Endothelial cell of umbilical vein (primary cell): ENCODE measurements at regions not wholly inside any gene's neighbourhood (a gene's known extent, or its start where the extent isn't known, plus 50 kb on each side); places are given as distances from the start of the nearest gene placed in this dataset.

Experiments used
- BruUV-seq: library from RNA; stranded (reverse); fragments of 400-500 nt; replicated peaks from 2 replicates; lab custom pipeline; 2021; lab: Mats Ljungman, UMichigan
- CTCF ChIA-PET: fragments of 300-600, 350-600 bp; sonication (Branson Sonifier 250); formaldehyde crosslinking; loops from one replicate; lab custom pipeline; 2021; ENCODE audit warnings: antibody characterized with exemption, inconsistent platforms; lab: Charles Lee
- POLR2A ChIA-PET: fragments of 300-600, 350-600 bp; sonication (Branson Sonifier 250); formaldehyde crosslinking; loops from one replicate; lab custom pipeline; 2021; ENCODE audit warnings: antibody characterized with exemption, inconsistent platforms; lab: Charles Lee
- DNase-seq: peaks from one replicate; pipeline ENCODE4 v3.0.0-alpha.2; 2011; ENCODE audit warnings: low read depth, low spot score
- FAIRE-seq: peaks from 2 replicates; lab custom pipeline; 2011; peaks lifted over from hg19 to GRCh38; lab: Jason Lieb, UNC
- H2AFZ ChIP-seq: 2 replicates; pipeline ENCODE4 v1.6.0; 2012; ENCODE audit warnings: low read depth, low read length, control low read depth, inconsistent platforms
- H3K27ac ChIP-seq: 2 replicates; pipeline ENCODE4 v1.5.1; 2011; ENCODE audit warnings: low read depth, mild to moderate bottlenecking, control low read depth, low read length, moderate library complexity; ENCODE audit not compliant: insufficient read depth
- H3K27me3 ChIP-seq, 2 experiments: 2 replicates each; pipeline versions ENCODE4 v1.6.0 to v1.6.1; 2011; ENCODE audit warnings: low read length in 2 of 2, mixed read lengths in 1 of 2; ENCODE audit not compliant: control insufficient read depth in 2 of 2, insufficient read depth in 2 of 2
- H3K36me3 ChIP-seq, 2 experiments: 2 replicates in 1 of 2; 3 replicates in 1 of 2; pipeline ENCODE4 v1.5.1; 2011; ENCODE audit warnings: low read length in 2 of 2, mild to moderate bottlenecking in 1 of 2, moderate library complexity in 1 of 2; ENCODE audit not compliant: control insufficient read depth in 2 of 2, insufficient read depth in 2 of 2; ENCODE audit errors: extremely low read depth in 1 of 2
- H3K4me1 ChIP-seq: 3 replicates; pipeline ENCODE4 v1.5.1; 2011; ENCODE audit warnings: mild to moderate bottlenecking, low read length; ENCODE audit not compliant: control insufficient read depth, insufficient read depth; ENCODE audit errors: extremely low read depth
- H3K4me2 ChIP-seq: 2 replicates; pipeline ENCODE4 v1.6.1; 2011; ENCODE audit warnings: low read length, control low read depth, mixed read lengths; ENCODE audit not compliant: insufficient read depth
- H3K4me3 ChIP-seq, 3 experiments: fragments of 200-600 bp in 1 of 3; sonication (generic), shearing (Covaris generic) in 1 of 3; replicated peaks in 1 of 3; 2 replicates each; pipeline ENCODE4 v1.5.1; 2011 to 2016; ENCODE audit warnings: control low read depth in 3 of 3, low read length in 3 of 3, mild to moderate bottlenecking in 2 of 3, inconsistent platforms in 1 of 3, low read depth in 1 of 3, moderate library complexity in 1 of 3; ENCODE audit not compliant: insufficient read depth in 1 of 3
- H3K79me2 ChIP-seq: 2 replicates; pipeline ENCODE4 v1.6.0; 2012; ENCODE audit warnings: low read length, inconsistent platforms; ENCODE audit not compliant: control insufficient read depth, insufficient read depth
- H3K9ac ChIP-seq: replicated peaks from 2 replicates; pipeline ENCODE3; 2011; ENCODE audit warnings: low read length, control low read depth; ENCODE audit not compliant: insufficient read depth; ENCODE audit errors: extremely low read depth
- H3K9me1 ChIP-seq: replicated peaks from 3 replicates; pipeline ENCODE4 v1.6.0; 2011; ENCODE audit warnings: mild to moderate bottlenecking, low read length; ENCODE audit not compliant: control insufficient read depth, insufficient read depth; ENCODE audit errors: extremely low read depth
- H3K9me3 ChIP-seq: replicated peaks from 2 replicates; pipeline ENCODE4 v1.5.1; 2012; ENCODE audit warnings: low read length, inconsistent platforms; ENCODE audit not compliant: control insufficient read depth, insufficient read depth
- H4K20me1 ChIP-seq: replicated peaks from 2 replicates; pipeline ENCODE3; 2011; ENCODE audit warnings: mild to moderate bottlenecking, low read length; ENCODE audit not compliant: control insufficient read depth, insufficient read depth; ENCODE audit errors: extremely low read depth
- CTCF ChIP-seq, 2 donors: IDR thresholded peaks; 1 replicate in 1 of 2; 2 replicates in 1 of 2; pipeline ENCODE4 v1.5.1; 2011; ENCODE audit warnings: low read length in 2 of 2, mild to moderate bottlenecking in 2 of 2, moderate library complexity in 2 of 2, control low read depth in 1 of 2, inconsistent platforms in 1 of 2, low read depth in 1 of 2; ENCODE audit not compliant: insufficient read depth in 1 of 2; ENCODE audit errors: extremely low read depth in 1 of 2
- EZH2 ChIP-seq: IDR thresholded peaks from 2 replicates; pipeline ENCODE4 v1.6.1; 2012; ENCODE audit warnings: borderline replicate concordance, low read depth, mild to moderate bottlenecking, moderate library complexity, low read length, inconsistent platforms; ENCODE audit not compliant: severe bottlenecking
- FOS ChIP-seq: IDR thresholded peaks from 2 replicates; pipeline ENCODE4 v1.6.1; 2011; ENCODE audit warnings: mild to moderate bottlenecking, low read length, moderate library complexity, borderline replicate concordance; ENCODE audit not compliant: insufficient read depth
- GATA2 ChIP-seq: IDR thresholded peaks from 2 replicates; pipeline ENCODE4 v1.7.0; 2011; ENCODE audit warnings: low read depth, mild to moderate bottlenecking, moderate library complexity, mixed read lengths, low read length; ENCODE audit not compliant: insufficient read length, insufficient read depth
- JUN ChIP-seq: IDR thresholded peaks from 2 replicates; pipeline ENCODE4 v1.6.1; 2011; ENCODE audit warnings: borderline replicate concordance, low read depth; ENCODE audit not compliant: insufficient read length, insufficient read depth
- MYC ChIP-seq: IDR thresholded peaks from one replicate; pipeline ENCODE4 v1.6.1; 2011; ENCODE audit warnings: mild to moderate bottlenecking, low read depth, low read length
- POLR2A ChIP-seq: IDR thresholded peaks from 2 replicates; pipeline ENCODE4 v1.6.1; 2012; ENCODE audit warnings: low read depth, mild to moderate bottlenecking, control low read depth, low read length
- POLR2AphosphoS5 ChIP-seq: IDR thresholded peaks from 2 replicates; pipeline ENCODE4 v1.6.1; 2012; ENCODE audit warnings: low read depth, mild to moderate bottlenecking, control low read depth, low read length, moderate library complexity; ENCODE audit not compliant: insufficient read depth
- dilution Hi-C: fragments of 300-500 bp; cut with MboI; formaldehyde crosslinking; loops from one replicate; pipeline ENCODE4 v1.15.0; 2019; ENCODE audit warnings: low sequenced_read_pairs; ENCODE audit not compliant: extremely low pct_ligation_motif_present
- intact Hi-C: fragments of 100-400 bp; cut with micrococcal nuclease; formaldehyde crosslinking; loops from one replicate; pipeline ENCODE4 v1.10.0; 2022

GRCh38 chr5:82753374-82753773 lies 323.8 kb downstream of the TMEM167A start:
- Histone ChIP-seq H3K4me2 (no peak overlapping the region), H3K79me2 (no peaks in the 10 kb centered on the region), H4K20me1 (no peaks in the 10 kb centered on the region), H3K4me3 (no peak overlapping the region), H3K36me3 (no peaks in the 10 kb centered on the region), H3K9me1 (no peaks in the 10 kb centered on the region), H3K27ac (no peak overlapping the region), H3K4me1 (peaks cover 12% of the 10 kb centered on the region), H2AFZ (no peak overlapping the region), H3K27me3 (peaks cover 0 to 2% of the 10 kb centered on the region in 2 experiments), H3K9me3 (no peaks in the 10 kb centered on the region), H3K9ac (no peak overlapping the region)
- intact Hi-C loops (no loop called here), dilution Hi-C loops (no loop called here)
- FAIRE-seq (no peak), DNase-seq (no peak)
- no peak for TF ChIP-seq JUN
- no peak for TF ChIP-seq FOS
- TF ChIP-seq MYC, result no peak
- TF ChIP-seq POLR2A, result no peak
- TF ChIP-seq EZH2, result no peak
- no peak for TF ChIP-seq POLR2AphosphoS5
- TF ChIP-seq GATA2, result no peak
- no peak for TF ChIP-seq CTCF (IDR thresholded peaks at IDR 0.05; ENCODE audit: extremely low read depth in 1 of 2, insufficient read depth in 1 of 2, low read depth in 1 of 2, low read length in 2 of 2)
- POLR2A ChIA-PET, result no interaction called here
- CTCF ChIA-PET, result interaction anchor here (0.8 kb wide), 1 partner anchor 234 kb away, joined by 3 read pairs; no protein-coding TSS in a partner anchor
- BruUV-seq, result no TSS peak
